ENCODE measurements at regions not wholly inside any gene's neighbourhood (a gene's known extent, or its start where the extent isn't known, plus 50 kb on each side); places are given as distances from the start of the nearest gene placed in this dataset. TPM values are rescaled to one million over a fixed set of nuclear protein-coding genes. Genes with fewer than 3 reads are reported as not detected.

DNA sequence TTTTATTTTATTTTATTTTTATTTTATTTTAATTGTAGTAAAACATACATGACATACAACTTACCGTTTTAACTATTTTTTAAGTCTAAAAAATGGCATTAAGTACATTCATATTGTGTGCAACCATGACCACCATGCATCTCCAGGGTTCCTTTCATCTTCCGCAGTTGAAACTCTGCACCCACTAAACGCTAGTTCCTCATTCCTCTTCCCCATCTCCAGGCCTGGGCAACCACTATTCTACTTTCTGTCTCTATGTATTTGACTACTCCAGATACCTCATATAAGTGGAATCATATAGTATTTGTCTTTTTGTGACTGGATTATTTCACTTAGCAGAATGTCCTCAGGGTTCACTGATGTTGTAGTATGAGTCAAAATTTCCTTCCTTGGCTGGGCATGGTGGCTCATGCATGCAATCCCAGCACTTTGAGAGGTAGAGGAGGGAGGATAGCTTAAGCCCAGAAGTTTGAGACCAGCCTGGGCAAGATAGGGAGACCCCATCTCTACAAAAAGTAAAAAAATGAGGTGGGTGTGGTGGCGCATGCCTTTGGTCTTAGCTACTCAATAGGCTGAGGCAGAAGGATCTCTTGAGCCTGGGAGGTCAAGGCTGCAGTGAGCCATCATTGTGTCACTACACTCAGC lies 55.7 kb upstream of the ZNF507 start:
- DNase-seq: no peak
- TF ChIP-seq CTCF (IDR thresholded peaks at IDR 0.05; ENCODE audit: control extremely low read depth, extremely low read depth): no peak
- no peaks in the 10 kb centered on the region for H3K27me3 ChIP-seq (ENCODE audit: control insufficient read depth in 3 of 3, insufficient read depth in 3 of 3, low read length in 2 of 3)
- no peaks in the 10 kb centered on the region for H3K9me3 ChIP-seq (ENCODE audit: control insufficient read depth in 4 of 4, insufficient read depth in 3 of 4, low read length in 3 of 4)
- whole genome bisulfite sequencing, 2 donors: 68 to 77% methylated on average over 4 of the region's 4 CpGs
- H3K27ac ChIP-seq (ENCODE audit: low read depth in 1 of 2, low read length in 1 of 2): no peak overlapping the region
- no peaks in the 10 kb centered on the region for H3K36me3 ChIP-seq (ENCODE audit: control insufficient read depth in 4 of 4, insufficient read depth in 4 of 4, low read length in 4 of 4)
- no peak overlapping the region for H3K9ac ChIP-seq (ENCODE audit: insufficient read depth in 1 of 2, low read length in 2 of 2)
- no peak overlapping the region for H3K4me3 ChIP-seq
- peaks cover 0 to 7% (median 0%) of the 10 kb centered on the region in 5 donors for H3K4me1 ChIP-seq (ENCODE audit: control insufficient read depth in 5 of 5, insufficient read depth in 5 of 5, low read length in 5 of 5)
- ATAC-seq (ENCODE audit: insufficient read depth, low FRiP score): no peak

DNA sequence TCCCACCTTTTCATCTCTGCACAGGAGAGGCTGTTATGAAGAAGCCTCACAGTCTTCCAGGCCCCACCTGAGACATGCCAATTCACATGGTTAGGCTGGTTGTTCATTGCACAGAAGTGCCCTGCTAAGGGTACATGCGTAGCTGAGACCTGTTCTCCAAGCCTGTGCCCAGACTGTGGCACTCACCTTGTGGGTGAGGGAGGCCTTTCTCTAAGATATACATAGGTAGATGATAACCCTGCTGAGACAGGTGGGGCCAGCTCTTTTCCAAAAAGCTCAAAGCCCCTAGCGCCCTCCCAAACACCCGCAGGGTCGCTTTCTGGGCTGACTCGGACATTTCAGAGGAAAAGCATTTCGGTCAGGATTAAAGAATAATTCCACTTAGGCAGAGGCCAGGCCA lies 53.5 kb upstream of the ZNF507 start:
- no peak overlapping the region for H3K27ac ChIP-seq (ENCODE audit: low read depth in 1 of 2, low read length in 1 of 2)
- no peak for TF ChIP-seq CTCF (IDR thresholded peaks at IDR 0.05; ENCODE audit: control extremely low read depth, extremely low read depth)
- peaks cover 0 to 7% (median 0%) of the 10 kb centered on the region in 5 donors for H3K4me1 ChIP-seq (ENCODE audit: control insufficient read depth in 5 of 5, insufficient read depth in 5 of 5, low read length in 5 of 5)
- H3K9ac ChIP-seq (ENCODE audit: insufficient read depth in 1 of 2, low read length in 2 of 2): no peak overlapping the region
- ATAC-seq (ENCODE audit: insufficient read depth, low FRiP score): no peak
- peaks cover 0 to 2% (median 0%) of the 10 kb centered on the region in 3 donors for H3K27me3 ChIP-seq (ENCODE audit: control insufficient read depth in 3 of 3, insufficient read depth in 3 of 3, low read length in 2 of 3)
- H3K4me3 ChIP-seq: no peak overlapping the region
- H3K36me3 ChIP-seq (ENCODE audit: control insufficient read depth in 4 of 4, insufficient read depth in 4 of 4, low read length in 4 of 4): no peaks in the 10 kb centered on the region
- DNase-seq: no peak
- H3K9me3 ChIP-seq (ENCODE audit: control insufficient read depth in 4 of 4, insufficient read depth in 3 of 4, low read length in 3 of 4): no peaks in the 10 kb centered on the region
- WGBS, 2 donors: 94 to 95% methylated on average over 6 of the region's 6 CpGs

DNA sequence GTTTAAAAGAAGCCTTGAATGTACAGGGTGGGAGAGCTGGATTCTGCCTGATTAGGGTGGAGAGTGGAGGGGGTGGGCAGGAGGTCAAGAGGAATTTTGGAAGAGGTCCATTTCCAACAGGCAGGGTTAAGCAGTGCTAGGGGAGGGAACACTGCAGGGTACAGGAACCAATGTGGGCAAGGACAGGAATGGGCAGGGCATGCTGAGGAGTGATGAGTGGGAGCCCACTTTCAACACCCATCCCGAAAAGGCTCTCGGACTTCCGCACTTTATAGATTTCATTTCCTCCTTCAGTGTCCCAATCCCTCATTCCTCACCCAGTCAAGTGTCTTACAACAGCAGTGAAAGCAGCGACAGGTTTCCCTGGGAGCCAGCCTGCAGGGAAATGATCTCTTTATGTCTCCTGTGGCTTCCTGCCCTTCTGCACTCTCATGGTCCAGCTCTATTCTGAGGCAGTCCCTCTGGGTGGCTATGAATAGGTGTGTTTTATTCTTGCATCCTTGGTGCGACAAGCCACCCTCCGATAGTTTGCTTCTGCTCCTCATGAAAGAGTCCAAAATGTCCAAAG lies 50.5 kb upstream of the ZNF507 start:
- no peak for ATAC-seq (ENCODE audit: insufficient read depth, low FRiP score)

More for the DNA sequence above, 50.5 kb upstream of the ZNF507 start:
- no peak for TF ChIP-seq CTCF (IDR thresholded peaks at IDR 0.05; ENCODE audit: control extremely low read depth, extremely low read depth)
- no peak overlapping the region for H3K27ac ChIP-seq (ENCODE audit: low read depth in 1 of 2, low read length in 1 of 2)
- no peaks in the 10 kb centered on the region for H3K9me3 ChIP-seq (ENCODE audit: control insufficient read depth in 4 of 4, insufficient read depth in 3 of 4, low read length in 3 of 4)
- no peak for DNase-seq
- H3K4me3 ChIP-seq: no peak overlapping the region
- H3K36me3 ChIP-seq (ENCODE audit: control insufficient read depth in 4 of 4, insufficient read depth in 4 of 4, low read length in 4 of 4): no peaks in the 10 kb centered on the region
- 70 to 82% methylated on average over 6 of the region's 6 CpGs for WGBS, 2 donors
- H3K4me1 ChIP-seq (ENCODE audit: control insufficient read depth in 5 of 5, insufficient read depth in 5 of 5, low read length in 5 of 5): no peaks in the 10 kb centered on the region
- H3K9ac ChIP-seq (ENCODE audit: insufficient read depth in 1 of 2, low read length in 2 of 2): no peak overlapping the region
- H3K27me3 ChIP-seq (ENCODE audit: control insufficient read depth in 3 of 3, insufficient read depth in 3 of 3, low read length in 2 of 3): peaks cover 0 to 2% (median 0%) of the 10 kb centered on the region in 3 donors

Small RNAs in the stretch of these regions (small RNA-seq; reads per million reads assigned to genes)
- gene AC011456.1 (ENCODE audit: low replicate concordance): not detected
- not detected for gene RNA5SP471 (ENCODE audit: low replicate concordance)
- gene RNA5SP472 (ENCODE audit: low replicate concordance): not detected
- gene RNU6-967P (ENCODE audit: low replicate concordance): not detected

Data from lung (tissue), 12 donors.